ENCODE measurements at regions not wholly inside any gene's neighbourhood (a gene's known extent, or its start where the extent isn't known, plus 50 kb on each side); places are given as distances from the start of the nearest gene placed in this dataset.

- Histone ChIP-seq H3K4me3 (no peak overlapping the region), H3K4me1 (no peaks in the 10 kb centered on the region), H3K27ac (no peak overlapping the region), H3K36me3 (no peaks in the 10 kb centered on the region), H3K9me3 (no peaks in the 10 kb centered on the region), H3K27me3 (ENCODE audit: low read depth) (no peaks in the 10 kb centered on the region)
- TF ChIP-seq, protein P1, sequence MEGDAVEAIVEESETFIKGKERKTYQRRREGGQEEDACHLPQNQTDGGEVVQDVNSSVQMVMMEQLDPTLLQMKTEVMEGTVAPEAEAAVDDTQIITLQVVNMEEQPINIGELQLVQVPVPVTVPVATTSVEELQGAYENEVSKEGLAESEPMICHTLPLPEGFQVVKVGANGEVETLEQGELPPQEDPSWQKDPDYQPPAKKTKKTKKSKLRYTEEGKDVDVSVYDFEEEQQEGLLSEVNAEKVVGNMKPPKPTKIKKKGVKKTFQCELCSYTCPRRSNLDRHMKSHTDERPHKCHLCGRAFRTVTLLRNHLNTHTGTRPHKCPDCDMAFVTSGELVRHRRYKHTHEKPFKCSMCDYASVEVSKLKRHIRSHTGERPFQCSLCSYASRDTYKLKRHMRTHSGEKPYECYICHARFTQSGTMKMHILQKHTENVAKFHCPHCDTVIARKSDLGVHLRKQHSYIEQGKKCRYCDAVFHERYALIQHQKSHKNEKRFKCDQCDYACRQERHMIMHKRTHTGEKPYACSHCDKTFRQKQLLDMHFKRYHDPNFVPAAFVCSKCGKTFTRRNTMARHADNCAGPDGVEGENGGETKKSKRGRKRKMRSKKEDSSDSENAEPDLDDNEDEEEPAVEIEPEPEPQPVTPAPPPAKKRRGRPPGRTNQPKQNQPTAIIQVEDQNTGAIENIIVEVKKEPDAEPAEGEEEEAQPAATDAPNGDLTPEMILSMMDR (IDR thresholded peaks at IDR 0.05) = no peak
- intact Hi-C loops (cut with DNase I) = no loop called here
- no peak for DNase-seq
- ATAC-seq = no peak
Measured at GRCh38 chr16:17947637-17948036, 388.9 kb downstream of the NPIPA8 start.

DNA sequence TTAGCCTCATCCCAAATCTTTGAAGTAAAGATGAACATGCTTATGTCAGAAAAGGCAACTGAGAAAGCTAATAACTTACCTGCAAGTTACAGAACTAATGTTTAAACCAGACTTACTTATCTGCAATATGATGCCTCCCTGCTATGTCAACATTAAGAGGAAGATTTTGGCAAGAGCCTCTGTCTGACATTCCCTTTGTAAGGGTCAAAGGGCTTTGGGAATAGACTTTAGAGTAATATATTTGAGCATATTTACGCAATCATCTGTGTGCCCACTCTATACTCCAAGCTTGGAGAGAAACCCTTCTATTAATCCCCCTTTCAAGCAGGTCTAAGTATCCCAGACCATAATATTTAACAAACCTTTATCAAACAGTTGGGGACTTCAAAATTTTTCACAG, 389.4 kb downstream of the NPIPA8 start:
- intact Hi-C loops (cut with DNase I) = no loop called here

DNA sequence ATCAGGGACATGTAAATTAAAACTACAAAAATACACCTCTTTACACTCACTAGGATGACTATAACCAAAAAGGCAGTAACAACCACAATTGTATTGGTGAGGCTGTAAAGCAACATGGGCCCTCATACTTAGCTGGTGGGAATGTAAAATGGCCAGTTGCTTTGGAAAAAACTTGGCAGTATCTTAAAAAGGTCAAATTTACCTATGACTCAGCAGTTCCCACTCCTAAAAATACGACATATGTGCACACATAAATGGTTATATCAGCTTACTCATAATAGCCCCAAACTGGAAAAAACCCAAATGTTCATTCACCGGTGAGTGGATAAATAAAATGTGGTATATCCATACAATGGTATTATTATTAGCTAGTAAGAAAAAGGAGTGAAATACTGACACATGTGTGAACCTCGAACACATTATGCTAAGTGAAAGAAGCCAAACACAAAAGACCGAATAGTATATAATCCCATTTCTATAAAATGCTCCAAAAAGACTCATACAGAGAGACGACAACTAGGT, 391.4 kb downstream of the NPIPA8 start:
- no peaks in the 10 kb centered on the region for H3K4me1 ChIP-seq
- no peak overlapping the region for H3K27ac ChIP-seq
- DNase-seq = no peak
- H3K36me3 ChIP-seq = no peaks in the 10 kb centered on the region
- H3K4me3 ChIP-seq = no peak overlapping the region
- no peaks in the 10 kb centered on the region for H3K27me3 ChIP-seq (ENCODE audit: low read depth)
- ATAC-seq = no peak
- H3K9me3 ChIP-seq = no peaks in the 10 kb centered on the region
- TF ChIP-seq, protein P1 (IDR thresholded peaks at IDR 0.05) = no peak
- intact Hi-C loops (cut with DNase I) = no loop called here

More for the DNA sequence above, 389.4 kb downstream of the NPIPA8 start:
- H3K27ac ChIP-seq = no peak overlapping the region
- no peaks in the 10 kb centered on the region for H3K4me1 ChIP-seq
- TF ChIP-seq, protein P1 (IDR thresholded peaks at IDR 0.05) = no peak
- no peaks in the 10 kb centered on the region for H3K9me3 ChIP-seq
- H3K27me3 ChIP-seq (ENCODE audit: low read depth) = no peaks in the 10 kb centered on the region
- no peak overlapping the region for H3K4me3 ChIP-seq
- no peak for ATAC-seq
- H3K36me3 ChIP-seq = no peaks in the 10 kb centered on the region
- DNase-seq = no peak

- Histone ChIP-seq H3K27me3 (ENCODE audit: low read depth) (no peaks in the 10 kb centered on the region), H3K4me1 (no peaks in the 10 kb centered on the region), H3K4me3 (no peak overlapping the region), H3K27ac (no peak overlapping the region), H3K9me3 (no peaks in the 10 kb centered on the region), H3K36me3 (no peaks in the 10 kb centered on the region)
- DNase-seq (no peak), ATAC-seq (no peak)
- intact Hi-C loops (cut with DNase I) = no loop called here
- TF ChIP-seq, protein P1 (IDR thresholded peaks at IDR 0.05) = no peak
Measured at GRCh38 chr16:17944345-17944744, 392.2 kb downstream of the NPIPA8 start.

GRCh38 chr16:17942067-17942466, 394.5 kb downstream of the NPIPA8 start:
- DNase-seq (no peak), ATAC-seq (no peak)
- H3K36me3 ChIP-seq = no peaks in the 10 kb centered on the region
- H3K4me3 ChIP-seq = no peak overlapping the region
- intact Hi-C loops (cut with DNase I) = no loop called here
- H3K4me1 ChIP-seq = no peaks in the 10 kb centered on the region
- H3K27ac ChIP-seq = no peak overlapping the region
- no peaks in the 10 kb centered on the region for H3K9me3 ChIP-seq
- TF ChIP-seq, protein P1 (IDR thresholded peaks at IDR 0.05) = no peak
- no peaks in the 10 kb centered on the region for H3K27me3 ChIP-seq (ENCODE audit: low read depth)
